Muscle of back (tissue), 3 donors: ENCODE measurements at regions not wholly inside any gene's neighbourhood (a gene's known extent, or its start where the extent isn't known, plus 50 kb on each side); places are given as distances from the start of the nearest gene placed in this dataset.
"Not testable (repeated sequence)": the region's sequence is repeated elsewhere in the genome, so short reads cannot be mapped to it uniquely, and the experiment has no call there.

Source experiments
- DNase-seq, 3 donors: peaks; one replicate each; pipeline versions ENCODE4 v3.0.0 to v3.0.0-alpha.2; 2013

- no peak for DNase-seq
Measured at GRCh38 chrX:121169099-121170035, 122.0 kb downstream of the GLUD2 start.

DNA sequence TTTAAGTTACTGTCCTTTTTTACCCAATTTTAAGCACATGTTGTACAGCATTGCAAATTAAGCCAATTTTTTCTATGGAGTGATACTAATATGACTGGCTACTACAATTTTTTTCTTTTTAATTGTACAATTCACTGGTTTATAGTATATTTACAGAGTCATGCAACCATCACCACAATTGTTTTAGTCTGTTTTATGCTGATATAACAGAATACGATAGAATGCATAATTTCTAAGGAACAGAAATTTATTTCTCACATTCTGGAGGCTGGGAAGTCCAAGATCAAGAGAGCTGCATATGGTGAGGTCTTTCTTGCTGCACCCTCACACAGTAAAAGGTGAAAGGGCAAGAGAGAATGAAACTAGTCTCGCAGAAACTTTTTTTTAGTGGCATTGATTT is 125.3 kb downstream of the GLUD2 start:
- DNase-seq, result no peak

GRCh38 chrX:121179972-121180371 is 132.6 kb downstream of the GLUD2 start:
- no peak for DNase-seq

DNA sequence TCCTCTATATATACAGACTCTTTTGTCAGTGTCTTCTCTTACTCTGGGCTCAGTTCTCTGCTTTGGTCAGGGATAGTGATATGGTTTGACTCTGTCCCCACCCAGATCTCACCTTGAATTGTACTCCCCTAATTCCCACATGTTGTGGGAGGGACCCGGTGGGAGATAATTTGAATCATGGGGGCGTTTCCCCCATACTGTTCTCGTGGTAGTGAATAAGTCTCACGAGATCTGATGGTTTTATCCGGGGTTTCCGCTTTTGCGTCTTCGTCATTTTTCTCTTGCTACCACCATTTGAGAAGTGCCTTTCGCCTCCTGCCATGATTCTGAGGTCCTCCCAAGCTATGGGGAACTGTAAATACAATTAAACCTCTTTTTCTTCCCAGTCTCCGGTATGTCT is 144.4 kb downstream of the GLUD2 start:
- DNase-seq, result no peak

DNA sequence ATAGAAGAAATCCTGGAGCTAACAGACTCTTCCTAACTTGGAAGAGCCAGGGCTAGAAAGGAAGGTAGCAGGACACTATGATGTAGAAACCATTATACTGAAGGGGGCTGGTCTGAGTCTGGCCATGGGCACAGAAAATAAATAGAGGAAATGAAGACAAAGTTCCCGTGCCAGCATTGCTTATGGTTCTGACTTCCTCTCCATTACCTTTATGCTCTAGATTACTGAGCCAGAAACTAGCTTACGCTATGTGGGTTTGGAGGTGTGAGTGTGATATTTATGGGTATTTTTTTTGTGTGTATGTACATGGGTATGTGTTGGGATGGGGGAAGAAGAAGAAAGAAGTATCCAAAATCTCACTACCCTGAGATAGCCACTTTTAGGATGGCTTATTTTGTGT is 148.3 kb downstream of the GLUD2 start:
- DNase-seq, result no peak

DNA sequence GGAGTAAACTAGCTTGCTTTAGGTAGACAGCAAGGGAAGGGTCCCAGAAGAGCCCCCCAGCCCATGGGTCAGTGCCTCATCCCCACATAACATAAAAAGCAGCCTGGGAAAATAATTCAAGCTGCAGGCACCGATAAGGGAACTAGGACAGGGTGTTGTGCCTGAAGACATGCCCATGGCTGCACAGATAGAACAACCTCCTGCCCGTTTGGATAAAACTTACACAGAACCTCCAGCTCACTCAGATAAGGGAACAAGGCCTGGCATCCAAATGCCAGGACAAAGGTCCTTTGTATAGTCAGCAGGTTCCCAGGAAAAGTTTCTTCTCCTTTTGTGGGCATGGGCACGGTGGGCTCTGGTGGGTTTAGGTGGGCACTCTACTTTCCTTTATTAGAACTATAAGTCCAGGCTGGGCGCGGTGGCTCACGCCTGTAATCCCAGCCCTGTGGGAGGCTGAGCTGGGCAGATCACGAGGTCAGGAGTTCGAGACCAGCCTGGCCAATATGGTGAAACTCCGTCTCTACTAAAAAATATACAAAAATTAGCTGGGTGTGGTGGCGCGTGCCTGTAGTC is 149.5 kb downstream of the GLUD2 start:
- not testable (repeated sequence) for DNase-seq

GRCh38 chrX:121208563-121208962 is 161.2 kb downstream of the GLUD2 start:
- DNase-seq, result no peak

DNA sequence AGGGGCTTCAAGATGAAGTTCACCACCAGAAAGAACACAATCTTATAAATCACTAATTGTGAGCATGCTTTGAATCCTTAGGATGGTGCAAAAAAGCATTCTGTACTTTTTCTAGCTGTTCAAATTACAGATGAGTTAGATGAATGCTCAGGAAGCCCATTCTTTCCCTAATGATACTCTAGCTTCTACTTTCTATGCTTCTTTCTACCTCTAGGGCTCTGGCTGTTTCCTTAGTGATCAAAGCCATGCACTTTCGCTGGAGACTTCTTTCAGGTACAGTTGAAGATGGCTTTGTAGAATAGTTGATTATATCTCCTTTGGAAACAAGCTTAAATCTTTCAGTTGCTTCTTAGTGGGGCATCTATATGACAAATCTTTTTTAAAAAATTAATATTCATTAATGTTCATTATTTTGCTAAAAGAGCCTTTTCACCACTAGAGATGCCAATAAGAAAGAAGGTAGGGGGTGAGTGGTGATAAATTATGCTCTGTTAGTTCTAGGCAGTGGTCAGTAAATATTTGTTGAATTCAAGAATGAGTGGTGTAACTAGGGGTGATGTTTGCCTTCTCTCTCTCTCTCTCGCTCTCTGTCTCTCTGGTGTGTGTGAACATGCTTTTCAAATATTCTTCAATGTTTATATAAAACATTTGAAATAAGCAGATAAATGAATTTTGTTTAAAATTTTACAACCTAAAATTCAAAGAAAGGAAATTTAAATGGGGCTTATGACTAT is 169.4 kb downstream of the GLUD2 start:
- DNase-seq, result no peak

GRCh38 chrX:121221322-121221977 is 174.0 kb downstream of the GLUD2 start:
- DNase-seq, result peak in 1 of 3 donors; percentile 5

GRCh38 chrX:121227888-121228287 is 180.5 kb downstream of the GLUD2 start:
- DNase-seq, result no peak

- DNase-seq, result no peak
Measured at GRCh38 chrX:121231566-121232358, 184.4 kb downstream of the GLUD2 start.

DNA sequence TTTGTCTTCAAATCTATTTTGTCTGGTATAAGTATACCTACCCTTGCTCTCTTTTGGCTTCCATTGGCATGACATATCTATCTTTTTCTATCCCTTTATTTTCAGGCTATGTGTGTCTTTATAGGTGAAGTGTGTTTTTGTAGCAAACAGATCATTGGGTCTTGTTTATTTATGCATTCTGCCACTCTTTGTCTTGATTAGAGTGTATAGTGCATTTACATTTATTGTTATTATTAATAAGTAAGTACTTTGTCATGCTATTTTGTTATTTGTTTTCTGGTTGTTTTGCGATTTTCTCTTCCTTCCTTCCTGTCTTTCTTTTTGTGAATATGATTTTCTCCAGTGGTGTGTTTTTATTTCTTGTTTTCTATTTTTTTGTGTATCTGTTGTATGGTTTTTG is 188.6 kb downstream of the GLUD2 start:
- no peak for DNase-seq

DNA sequence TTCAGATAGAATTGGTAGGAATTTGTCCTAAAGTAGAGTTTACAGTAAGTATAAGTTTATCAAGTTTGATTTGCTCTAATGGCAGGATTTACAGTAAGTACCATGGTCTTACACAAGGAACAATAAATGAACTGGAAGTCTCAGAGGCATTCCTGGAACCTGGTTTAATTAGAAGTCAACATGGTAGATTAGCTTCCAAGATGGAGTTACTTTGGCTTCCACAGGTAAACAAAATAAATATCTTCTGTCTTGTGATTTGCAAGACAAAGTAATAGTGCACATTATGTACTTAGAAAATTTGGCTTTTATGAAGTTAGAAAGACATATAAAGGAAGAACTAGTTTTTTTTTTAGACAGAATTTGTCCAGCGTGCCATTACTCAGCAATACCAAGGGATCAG is 190.7 kb downstream of the GLUD2 start:
- no peak for DNase-seq

- DNase-seq, result no peak
Measured at GRCh38 chrX:121244511-121244910, 197.1 kb downstream of the GLUD2 start.

DNA sequence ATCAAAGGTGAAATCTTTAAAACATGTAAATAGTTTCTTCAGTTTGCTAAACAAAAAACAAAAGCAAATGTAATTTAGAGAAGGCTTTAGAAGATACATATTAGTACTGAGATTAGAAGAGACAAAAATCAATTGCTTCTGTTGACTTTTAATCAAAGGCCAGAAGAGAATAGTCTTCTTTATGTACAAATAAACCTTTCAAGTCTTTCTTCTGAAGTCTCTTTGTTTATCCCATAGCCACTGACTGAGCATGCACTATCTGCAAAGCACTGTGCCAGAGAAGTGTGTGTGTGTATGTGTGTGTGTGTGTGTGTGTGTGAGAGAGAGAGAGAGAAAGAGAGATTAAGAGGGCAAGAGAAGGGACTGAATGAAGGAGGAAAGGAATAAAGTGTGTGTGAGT is 198.4 kb downstream of the GLUD2 start:
- no peak for DNase-seq

- no peak for DNase-seq
Measured at GRCh38 chrX:121254336-121254735, 206.9 kb downstream of the GLUD2 start.

GRCh38 chrX:121256647-121257046 is 209.2 kb downstream of the GLUD2 start:
- peak; percentile 25 to 47 (median 33) for DNase-seq

- no peak for DNase-seq
Measured at GRCh38 chrX:121258545-121258944, 211.1 kb downstream of the GLUD2 start.

GRCh38 chrX:121259170-121259569 is 211.8 kb downstream of the GLUD2 start:
- DNase-seq, result no peak

DNA sequence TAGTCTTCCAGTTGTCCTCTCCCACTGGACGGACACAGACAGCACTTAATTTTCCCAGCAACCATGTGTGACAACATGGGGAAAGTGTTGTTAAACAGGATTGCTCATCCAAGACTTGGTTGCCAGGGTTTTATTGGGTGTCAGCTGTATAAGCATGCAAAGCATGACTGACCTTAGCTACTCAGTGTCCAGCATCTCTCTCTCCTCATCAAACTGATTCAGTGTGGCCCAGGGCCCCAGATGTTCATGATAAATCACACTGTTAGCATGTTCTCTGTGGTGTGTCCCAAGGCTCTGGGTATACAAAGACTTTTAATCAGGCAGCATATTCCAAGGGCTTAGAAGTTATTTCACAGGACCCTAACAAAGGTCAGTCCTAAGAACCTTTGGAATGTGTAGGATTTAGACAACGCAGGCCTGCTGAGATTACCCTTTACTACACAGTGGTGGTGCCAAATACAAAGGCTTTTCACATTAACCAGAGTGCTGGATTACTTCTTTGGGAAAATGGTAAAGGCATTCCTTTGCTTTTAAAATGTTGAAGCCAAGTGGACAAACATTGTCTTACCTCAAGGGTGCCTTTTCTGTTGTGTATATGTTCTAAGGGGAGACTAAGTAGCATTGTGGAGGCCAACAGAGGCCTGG is 213.3 kb downstream of the GLUD2 start:
- peak in 1 of 3 donors; percentile 25 for DNase-seq

GRCh38 chrX:121283921-121284320 is 236.5 kb downstream of the GLUD2 start:
- DNase-seq, result no peak
